GM23338 (cell line): ENCODE measurements at regions not wholly inside any gene's neighbourhood (a gene's known extent, or its start where the extent isn't known, plus 50 kb on each side); places are given as distances from the start of the nearest gene placed in this dataset.

ENCODE experiments used
- ATAC-seq: fragments of 200-7000 bp; cut with Tn5 transposase; 3 replicates; pipeline ENCODE4 v1.9.1; 2020
- DNase-seq: peaks from one replicate; pipeline ENCODE4 v3.0.0-alpha.2; 2015; ENCODE audit warnings: low spot score
- H2AFZ ChIP-seq: fragments of 200-600 bp; sonication (generic); 2 replicates; pipeline ENCODE4 v1.8.0; 2016; ENCODE audit warnings: antibody characterized with exemption, mild to moderate bottlenecking, moderate library complexity
- H3F3A ChIP-seq: fragments of 200-600 bp; sonication (generic); replicated peaks from 2 replicates; pipeline ENCODE4 v1.8.0; 2017; ENCODE audit warnings: antibody characterized with exemption, mixed run types, low read depth
- H3K27ac ChIP-seq: fragments of 200-600 bp; sonication (generic); 2 replicates; pipeline ENCODE4 v1.6.1; 2016; ENCODE audit warnings: low read depth
- H3K27me3 ChIP-seq: fragments of 200-600 bp; sonication (generic); 2 replicates; pipeline ENCODE4 v1.8.0; 2016; ENCODE audit warnings: mild to moderate bottlenecking, mixed run types, moderate library complexity; ENCODE audit not compliant: insufficient read depth
- H3K36me3 ChIP-seq: fragments of 200-600 bp; sonication (generic); 2 replicates; pipeline ENCODE4 v1.8.0; 2016; ENCODE audit warnings: mild to moderate bottlenecking; ENCODE audit not compliant: insufficient read depth
- H3K4me1 ChIP-seq: fragments of 200-600 bp; sonication (generic); 2 replicates; pipeline ENCODE4 v1.8.0; 2016; ENCODE audit warnings: mild to moderate bottlenecking, moderate library complexity; ENCODE audit not compliant: insufficient read depth
- H3K4me2 ChIP-seq: fragments of 200-600 bp; sonication (generic); 2 replicates; pipeline ENCODE4 v1.7.1; 2017; ENCODE audit warnings: mixed run types
- H3K4me3 ChIP-seq: fragments of 200-600 bp; sonication (generic); 2 replicates; pipeline ENCODE4 v1.6.1; 2016; ENCODE audit warnings: mixed run types
- H3K79me2 ChIP-seq: fragments of 200-600 bp; sonication (generic); replicated peaks from 2 replicates; pipeline ENCODE4 v1.8.0; 2017; ENCODE audit warnings: mild to moderate bottlenecking; ENCODE audit not compliant: insufficient read depth
- H3K9me2 ChIP-seq: fragments of 200-600 bp; sonication (generic); 2 replicates; pipeline ENCODE4 v1.8.0; 2017; ENCODE audit not compliant: insufficient read depth
- H4K20me1 ChIP-seq: fragments of 200-600 bp; sonication (generic); replicated peaks from 2 replicates; pipeline ENCODE4 v1.8.0; 2017; ENCODE audit warnings: mild to moderate bottlenecking; ENCODE audit not compliant: insufficient read depth
- H3K27ac Mint-ChIP-seq: 2 replicates; pipeline ENCODE4 v1.8.0; 2020; ENCODE audit warnings: inconsistent platforms, mild to moderate bottlenecking, moderate library complexity, mixed read lengths
- H3K27me3 Mint-ChIP-seq: 3 replicates; pipeline ENCODE4 v1.8.0; 2022; ENCODE audit warnings: low read depth, mild to moderate bottlenecking, moderate library complexity, mixed read lengths, inconsistent platforms; ENCODE audit not compliant: insufficient read depth, poor library complexity
- H3K36me3 Mint-ChIP-seq: 3 replicates; pipeline ENCODE4 v1.8.0; 2021; ENCODE audit warnings: low read depth, mild to moderate bottlenecking, inconsistent platforms, moderate library complexity, mixed read lengths
- H3K4me1 Mint-ChIP-seq: 3 replicates; pipeline ENCODE4 v1.8.0; 2020; ENCODE audit warnings: mild to moderate bottlenecking, inconsistent platforms, mixed read lengths
- H3K4me3 Mint-ChIP-seq: 3 replicates; pipeline ENCODE4 v1.8.0; 2021; ENCODE audit warnings: moderate library complexity, mild to moderate bottlenecking, inconsistent platforms, mixed read lengths
- H3K9me3 Mint-ChIP-seq: 3 replicates; pipeline ENCODE4 v1.8.0; 2020; ENCODE audit warnings: moderate library complexity, mild to moderate bottlenecking, inconsistent platforms, mixed read lengths
- CREB1 ChIP-seq: fragments of 250-450 bp; sonication (Bioruptor Pico); IDR thresholded peaks from 2 replicates; pipeline ENCODE4 v1.5.0; 2020; ENCODE audit warnings: low read depth, mild to moderate bottlenecking, moderate library complexity
- CTCF ChIP-seq, 2 experiments: fragments of 200-600 bp in 1 of 2; sonication (generic) in 1 of 2; conservative IDR thresholded peaks; 2 replicates each; pipeline versions ENCODE4 v1.5.1 to v1.6.1; 2016 to 2017; ENCODE audit warnings: antibody characterized with exemption in 2 of 2, low read depth in 2 of 2, mild to moderate bottlenecking in 2 of 2, moderate library complexity in 1 of 2
- EZH2 ChIP-seq: fragments of 200-600 bp; sonication (generic); IDR thresholded peaks from one replicate; pipeline ENCODE4 v1.8.0; 2017; ENCODE audit warnings: antibody characterized with exemption, mild to moderate bottlenecking, low read depth; ENCODE audit not compliant: unreplicated experiment
- NANOG ChIP-seq: IDR thresholded peaks from 2 replicates; pipeline ENCODE4 v1.6.1; 2016; ENCODE audit warnings: antibody characterized with exemption, borderline replicate concordance
- ZNF114 ChIP-seq: fragments of 250-450 bp; sonication (Bioruptor Pico); IDR thresholded peaks from 2 replicates; pipeline ENCODE4 v1.5.0; 2020; ENCODE audit warnings: mild to moderate bottlenecking, moderate library complexity
- TF ChIP-seq, protein P1 (sequence below): fragments of 250-450 bp; sonication (Bioruptor Pico); IDR thresholded peaks from 2 replicates; pipeline ENCODE4 v1.5.0; 2020; ENCODE audit warnings: mild to moderate bottlenecking, moderate library complexity
- TF ChIP-seq, protein P2 (sequence below): IDR thresholded peaks from 2 replicates; pipeline ENCODE4 v1.6.1; 2016; ENCODE audit warnings: antibody characterized with exemption

GRCh38 chr15:97597801-97598200 is 362.7 kb upstream of the ARRDC4 start (continued):
- TF ChIP-seq, protein P1, sequence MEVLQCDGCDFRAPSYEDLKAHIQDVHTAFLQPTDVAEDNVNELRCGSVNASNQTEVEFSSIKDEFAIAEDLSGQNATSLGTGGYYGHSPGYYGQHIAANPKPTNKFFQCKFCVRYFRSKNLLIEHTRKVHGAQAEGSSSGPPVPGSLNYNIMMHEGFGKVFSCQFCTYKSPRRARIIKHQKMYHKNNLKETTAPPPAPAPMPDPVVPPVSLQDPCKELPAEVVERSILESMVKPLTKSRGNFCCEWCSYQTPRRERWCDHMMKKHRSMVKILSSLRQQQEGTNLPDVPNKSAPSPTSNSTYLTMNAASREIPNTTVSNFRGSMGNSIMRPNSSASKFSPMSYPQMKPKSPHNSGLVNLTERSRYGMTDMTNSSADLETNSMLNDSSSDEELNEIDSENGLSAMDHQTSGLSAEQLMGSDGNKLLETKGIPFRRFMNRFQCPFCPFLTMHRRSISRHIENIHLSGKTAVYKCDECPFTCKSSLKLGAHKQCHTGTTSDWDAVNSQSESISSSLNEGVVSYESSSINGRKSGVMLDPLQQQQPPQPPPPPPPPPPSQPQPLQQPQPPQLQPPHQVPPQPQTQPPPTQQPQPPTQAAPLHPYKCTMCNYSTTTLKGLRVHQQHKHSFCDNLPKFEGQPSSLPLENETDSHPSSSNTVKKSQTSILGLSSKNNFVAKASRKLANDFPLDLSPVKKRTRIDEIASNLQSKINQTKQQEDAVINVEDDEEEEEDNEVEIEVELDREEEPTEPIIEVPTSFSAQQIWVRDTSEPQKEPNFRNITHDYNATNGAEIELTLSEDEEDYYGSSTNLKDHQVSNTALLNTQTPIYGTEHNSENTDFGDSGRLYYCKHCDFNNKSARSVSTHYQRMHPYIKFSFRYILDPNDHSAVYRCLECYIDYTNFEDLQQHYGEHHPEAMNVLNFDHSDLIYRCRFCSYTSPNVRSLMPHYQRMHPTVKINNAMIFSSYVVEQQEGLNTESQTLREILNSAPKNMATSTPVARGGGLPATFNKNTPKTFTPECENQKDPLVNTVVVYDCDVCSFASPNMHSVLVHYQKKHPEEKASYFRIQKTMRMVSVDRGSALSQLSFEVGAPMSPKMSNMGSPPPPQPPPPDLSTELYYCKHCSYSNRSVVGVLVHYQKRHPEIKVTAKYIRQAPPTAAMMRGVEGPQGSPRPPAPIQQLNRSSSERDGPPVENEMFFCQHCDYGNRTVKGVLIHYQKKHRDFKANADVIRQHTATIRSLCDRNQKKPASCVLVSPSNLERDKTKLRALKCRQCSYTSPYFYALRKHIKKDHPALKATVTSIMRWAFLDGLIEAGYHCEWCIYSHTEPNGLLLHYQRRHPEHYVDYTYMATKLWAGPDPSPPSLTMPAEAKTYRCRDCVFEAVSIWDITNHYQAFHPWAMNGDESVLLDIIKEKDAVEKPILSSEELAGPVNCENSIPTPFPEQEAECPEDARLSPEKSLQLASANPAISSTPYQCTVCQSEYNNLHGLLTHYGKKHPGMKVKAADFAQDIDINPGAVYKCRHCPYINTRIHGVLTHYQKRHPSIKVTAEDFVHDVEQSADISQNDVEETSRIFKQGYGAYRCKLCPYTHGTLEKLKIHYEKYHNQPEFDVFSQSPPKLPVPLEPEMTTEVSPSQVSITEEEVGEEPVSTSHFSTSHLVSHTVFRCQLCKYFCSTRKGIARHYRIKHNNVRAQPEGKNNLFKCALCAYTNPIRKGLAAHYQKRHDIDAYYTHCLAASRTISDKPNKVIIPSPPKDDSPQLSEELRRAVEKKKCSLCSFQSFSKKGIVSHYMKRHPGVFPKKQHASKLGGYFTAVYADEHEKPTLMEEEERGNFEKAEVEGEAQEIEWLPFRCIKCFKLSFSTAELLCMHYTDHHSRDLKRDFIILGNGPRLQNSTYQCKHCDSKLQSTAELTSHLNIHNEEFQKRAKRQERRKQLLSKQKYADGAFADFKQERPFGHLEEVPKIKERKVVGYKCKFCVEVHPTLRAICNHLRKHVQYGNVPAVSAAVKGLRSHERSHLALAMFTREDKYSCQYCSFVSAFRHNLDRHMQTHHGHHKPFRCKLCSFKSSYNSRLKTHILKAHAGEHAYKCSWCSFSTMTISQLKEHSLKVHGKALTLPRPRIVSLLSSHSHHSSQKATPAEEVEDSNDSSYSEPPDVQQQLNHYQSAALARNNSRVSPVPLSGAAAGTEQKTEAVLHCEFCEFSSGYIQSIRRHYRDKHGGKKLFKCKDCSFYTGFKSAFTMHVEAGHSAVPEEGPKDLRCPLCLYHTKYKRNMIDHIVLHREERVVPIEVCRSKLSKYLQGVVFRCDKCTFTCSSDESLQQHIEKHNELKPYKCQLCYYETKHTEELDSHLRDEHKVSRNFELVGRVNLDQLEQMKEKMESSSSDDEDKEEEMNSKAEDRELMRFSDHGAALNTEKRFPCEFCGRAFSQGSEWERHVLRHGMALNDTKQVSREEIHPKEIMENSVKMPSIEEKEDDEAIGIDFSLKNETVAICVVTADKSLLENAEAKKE (CRISPR knock-in tag): no peak
- TF ChIP-seq ZNF114 (CRISPR knock-in tag): no peak
- TF ChIP-seq NANOG: no peak
- TF ChIP-seq, protein P2, sequence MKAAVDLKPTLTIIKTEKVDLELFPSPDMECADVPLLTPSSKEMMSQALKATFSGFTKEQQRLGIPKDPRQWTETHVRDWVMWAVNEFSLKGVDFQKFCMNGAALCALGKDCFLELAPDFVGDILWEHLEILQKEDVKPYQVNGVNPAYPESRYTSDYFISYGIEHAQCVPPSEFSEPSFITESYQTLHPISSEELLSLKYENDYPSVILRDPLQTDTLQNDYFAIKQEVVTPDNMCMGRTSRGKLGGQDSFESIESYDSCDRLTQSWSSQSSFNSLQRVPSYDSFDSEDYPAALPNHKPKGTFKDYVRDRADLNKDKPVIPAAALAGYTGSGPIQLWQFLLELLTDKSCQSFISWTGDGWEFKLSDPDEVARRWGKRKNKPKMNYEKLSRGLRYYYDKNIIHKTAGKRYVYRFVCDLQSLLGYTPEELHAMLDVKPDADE: no peak
- TF ChIP-seq CREB1 (CRISPR knock-in tag): no peak
- no peak for TF ChIP-seq EZH2

DNA sequence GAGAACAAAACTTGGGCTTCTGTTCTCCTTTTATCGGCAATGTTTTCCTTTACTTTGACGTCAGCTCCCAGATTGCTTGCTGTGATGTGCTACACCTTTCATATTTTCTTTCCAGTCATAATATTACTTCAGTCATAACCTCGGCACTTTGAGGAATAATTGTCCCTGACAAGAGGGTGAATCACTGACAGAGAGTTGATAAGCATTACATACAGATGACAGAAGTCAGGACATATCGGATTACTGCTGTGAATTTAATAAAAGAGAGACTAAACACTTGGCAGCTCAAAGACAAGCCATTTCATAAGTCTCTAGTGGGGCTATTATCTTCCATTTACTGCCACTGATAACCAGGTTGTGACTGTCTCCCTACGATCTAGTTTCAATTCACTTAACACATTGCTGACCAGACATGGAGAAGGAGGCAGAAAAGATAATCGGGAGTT is 362.1 kb upstream of the ARRDC4 start:
- Histone ChIP-seq H3K4me3 (no peak overlapping the region), H2AFZ (0 out of 2 replicates have a peak overlapping the region, but pooled peaks have one; percentile 49), H3K4me1 (no peaks in the 10 kb centered on the region), H3K9me2 (0 out of 2 replicates have a peak, but pooled peaks cover 2% of the 10 kb centered on the region), H3K27me3 (no peaks in the 10 kb centered on the region), H3K4me2 (no peak overlapping the region), H4K20me1 (no peaks in the 10 kb centered on the region), H3K27ac (no peak overlapping the region), H3K36me3 (no peaks in the 10 kb centered on the region), H3K79me2 (no peaks in the 10 kb centered on the region), H3F3A (no peaks in the 10 kb centered on the region)
- ATAC-seq (no peak), DNase-seq (no peak)
- Mint-ChIP-seq H3K36me3 (no peaks in the 10 kb centered on the region), H3K4me1 (no peaks in the 10 kb centered on the region), H3K9me3 (no peaks in the 10 kb centered on the region), H3K27ac (no peak overlapping the region), H3K27me3 (no peaks in the 10 kb centered on the region), H3K4me3 (no peak overlapping the region)
- TF ChIP-seq CTCF (conservative IDR thresholded peaks at IDR 0.05; ENCODE audit: low read depth in 2 of 2): no peak
- TF ChIP-seq, protein P1 (CRISPR knock-in tag): no peak
